ENCODE measurements at regions not wholly inside any gene's neighbourhood (a gene's known extent, or its start where the extent isn't known, plus 50 kb on each side); places are given as distances from the start of the nearest gene placed in this dataset.

DNA sequence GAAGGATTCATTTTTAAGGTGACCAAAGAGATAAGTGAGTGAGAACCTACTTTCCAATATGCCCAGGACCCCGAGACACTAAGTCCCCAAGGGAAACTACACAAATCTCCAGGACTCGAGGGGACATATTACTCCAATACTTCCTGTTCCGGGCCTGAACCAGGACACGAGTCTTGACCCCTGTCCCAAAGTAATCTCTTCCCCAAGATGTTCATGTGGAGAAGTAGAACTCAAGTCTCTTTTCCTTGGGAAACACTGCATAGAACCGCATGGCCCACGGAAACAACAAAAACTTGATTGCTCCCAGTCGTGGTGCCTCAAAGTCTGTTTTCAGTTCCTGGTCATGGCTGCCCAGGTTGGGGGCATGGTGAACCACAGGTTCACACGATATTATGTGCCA, 87.2 kb upstream of the ZEB2 start:
- Histone ChIP-seq H3K4me1 (peaks cover 3% of the 10 kb centered on the region), H3K36me3 (no peaks in the 10 kb centered on the region), H3K9me3 (no peaks in the 10 kb centered on the region), H3K27ac (peak overlapping the region; percentile 61), H3K27me3 (no peaks in the 10 kb centered on the region), H3K4me3 (no peak overlapping the region)
- TF ChIP-seq POLR2AphosphoS5 (IDR thresholded peaks at IDR 0.05), result no peak
- no peak for TF ChIP-seq EP300 (IDR thresholded peaks at IDR 0.05)
- TF ChIP-seq, protein P1, sequence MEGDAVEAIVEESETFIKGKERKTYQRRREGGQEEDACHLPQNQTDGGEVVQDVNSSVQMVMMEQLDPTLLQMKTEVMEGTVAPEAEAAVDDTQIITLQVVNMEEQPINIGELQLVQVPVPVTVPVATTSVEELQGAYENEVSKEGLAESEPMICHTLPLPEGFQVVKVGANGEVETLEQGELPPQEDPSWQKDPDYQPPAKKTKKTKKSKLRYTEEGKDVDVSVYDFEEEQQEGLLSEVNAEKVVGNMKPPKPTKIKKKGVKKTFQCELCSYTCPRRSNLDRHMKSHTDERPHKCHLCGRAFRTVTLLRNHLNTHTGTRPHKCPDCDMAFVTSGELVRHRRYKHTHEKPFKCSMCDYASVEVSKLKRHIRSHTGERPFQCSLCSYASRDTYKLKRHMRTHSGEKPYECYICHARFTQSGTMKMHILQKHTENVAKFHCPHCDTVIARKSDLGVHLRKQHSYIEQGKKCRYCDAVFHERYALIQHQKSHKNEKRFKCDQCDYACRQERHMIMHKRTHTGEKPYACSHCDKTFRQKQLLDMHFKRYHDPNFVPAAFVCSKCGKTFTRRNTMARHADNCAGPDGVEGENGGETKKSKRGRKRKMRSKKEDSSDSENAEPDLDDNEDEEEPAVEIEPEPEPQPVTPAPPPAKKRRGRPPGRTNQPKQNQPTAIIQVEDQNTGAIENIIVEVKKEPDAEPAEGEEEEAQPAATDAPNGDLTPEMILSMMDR (IDR thresholded peaks at IDR 0.05), result no peak
- TF ChIP-seq POLR2A (IDR thresholded peaks at IDR 0.05), result no peak
- 92% methylated on average over 8 of the region's 8 CpGs for WGBS
- no peak for DNase-seq (ENCODE audit: low spot score in 2 of 2)

- no peaks in the 10 kb centered on the region for H3K9me3 ChIP-seq
- DNase-seq (ENCODE audit: low spot score in 2 of 2), result no peak
- peaks cover 3% of the 10 kb centered on the region for H3K4me1 ChIP-seq
- TF ChIP-seq POLR2AphosphoS5 (IDR thresholded peaks at IDR 0.05) (no peak), POLR2A (IDR thresholded peaks at IDR 0.05) (no peak), EP300 (IDR thresholded peaks at IDR 0.05) (no peak)
- TF ChIP-seq, protein P1 (IDR thresholded peaks at IDR 0.05), result no peak
- no peaks in the 10 kb centered on the region for H3K36me3 ChIP-seq
- H3K27ac ChIP-seq, result peak overlapping the region; percentile 61
- H3K27me3 ChIP-seq, result no peaks in the 10 kb centered on the region
- H3K4me3 ChIP-seq, result no peak overlapping the region
- 100% methylated on average over 1 of the region's 1 CpG for WGBS
Observed at GRCh38 chr2:144606466-144607095, 86.7 kb upstream of the ZEB2 start.

GRCh38 chr2:144605231-144605840, 85.4 kb upstream of the ZEB2 start:
- H3K4me1 ChIP-seq, result peaks cover 3% of the 10 kb centered on the region
- WGBS, result 91% methylated on average over 7 of the region's 7 CpGs
- no peak for TF ChIP-seq EP300 (IDR thresholded peaks at IDR 0.05)
- TF ChIP-seq POLR2AphosphoS5 (IDR thresholded peaks at IDR 0.05), result no peak
- TF ChIP-seq, protein P1 (IDR thresholded peaks at IDR 0.05), result no peak
- TF ChIP-seq POLR2A (IDR thresholded peaks at IDR 0.05), result no peak
- peak overlapping the region; percentile 24 for H3K27ac ChIP-seq
- no peak overlapping the region for H3K4me3 ChIP-seq
- no peak for DNase-seq (ENCODE audit: low spot score in 2 of 2)
- no peaks in the 10 kb centered on the region for H3K36me3 ChIP-seq
- no peaks in the 10 kb centered on the region for H3K27me3 ChIP-seq
- H3K9me3 ChIP-seq, result no peaks in the 10 kb centered on the region

DNA sequence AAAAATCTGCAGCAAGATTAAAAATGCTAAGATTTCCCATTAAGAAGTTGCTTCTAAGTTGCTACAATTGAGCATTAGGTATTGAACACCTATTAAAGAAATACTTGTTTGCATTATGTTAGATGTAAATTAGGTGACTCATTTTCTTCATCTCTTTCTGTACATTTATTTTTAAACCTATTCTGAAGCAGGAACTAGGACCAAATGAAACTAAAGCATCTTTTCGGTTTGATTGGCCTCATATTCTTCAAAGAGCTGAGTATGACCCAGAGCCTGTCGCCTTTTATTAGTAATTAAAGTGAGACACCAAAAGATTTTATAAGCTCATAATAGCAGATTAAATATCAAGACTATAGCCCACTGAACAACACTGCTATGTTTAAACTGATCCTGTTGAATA, 83.4 kb upstream of the ZEB2 start:
- no peak for DNase-seq (ENCODE audit: low spot score in 2 of 2)
- Histone ChIP-seq H3K9me3 (no peaks in the 10 kb centered on the region), H3K27me3 (no peaks in the 10 kb centered on the region), H3K4me3 (no peak overlapping the region), H3K36me3 (no peaks in the 10 kb centered on the region), H3K27ac (no peak overlapping the region), H3K4me1 (no peaks in the 10 kb centered on the region)
- 88% methylated on average over 2 of the region's 2 CpGs for WGBS
- TF ChIP-seq POLR2A (IDR thresholded peaks at IDR 0.05) (no peak), EP300 (IDR thresholded peaks at IDR 0.05) (no peak), POLR2AphosphoS5 (IDR thresholded peaks at IDR 0.05) (no peak)
- TF ChIP-seq, protein P1 (IDR thresholded peaks at IDR 0.05), result no peak

DNA sequence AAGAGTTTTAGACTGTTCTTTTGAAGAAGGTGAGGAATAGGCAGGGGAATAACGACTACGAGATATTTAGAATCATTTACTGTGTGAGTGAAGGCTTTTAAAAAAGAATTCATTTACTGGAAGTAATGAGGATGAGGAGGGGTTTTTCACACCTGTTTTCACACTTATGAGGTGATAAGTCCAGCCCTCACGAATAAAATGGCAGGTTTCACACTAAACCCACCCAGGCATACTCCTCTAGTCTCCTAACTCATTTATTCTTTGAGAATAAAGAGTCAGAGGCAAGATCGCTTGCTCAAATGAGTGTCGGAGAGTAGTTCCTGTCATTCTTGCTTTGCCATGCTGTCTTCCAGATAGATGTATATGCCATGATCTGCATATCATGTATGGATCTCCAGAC, 79.0 kb upstream of the ZEB2 start:
- Histone ChIP-seq H3K4me1 (peaks cover 4% of the 10 kb centered on the region), H3K27me3 (no peaks in the 10 kb centered on the region), H3K4me3 (no peak overlapping the region), H3K9me3 (no peaks in the 10 kb centered on the region), H3K36me3 (no peaks in the 10 kb centered on the region), H3K27ac (no peak overlapping the region)
- 75% methylated on average over 5 of the region's 5 CpGs for WGBS
- TF ChIP-seq POLR2A (IDR thresholded peaks at IDR 0.05) (no peak), EP300 (IDR thresholded peaks at IDR 0.05) (no peak)
- TF ChIP-seq, protein P1 (IDR thresholded peaks at IDR 0.05), result no peak
- DNase-seq (ENCODE audit: low spot score in 2 of 2), result no peak

Measured in suprapubic skin (tissue), 4 donors.